ENCODE measurements at regions not wholly inside any gene's neighbourhood (a gene's known extent, or its start where the extent isn't known, plus 50 kb on each side); places are given as distances from the start of the nearest gene placed in this dataset.

GRCh38 chr16:18013863-18014262 lies 322.7 kb downstream of the NPIPA8 start:
- TF ChIP-seq POLR2AphosphoS5 (IDR thresholded peaks at IDR 0.05; ENCODE audit: low read depth, low read length) (no peak), FOXP2 (optimal IDR thresholded peaks at IDR 0.05; ENCODE audit: borderline replicate concordance, extremely low read depth, extremely low read length, insufficient read depth) (no peak), REST (IDR thresholded peaks at IDR 0.05; ENCODE audit: insufficient read depth in 1 of 2, low read depth in 2 of 2, low read length in 2 of 2) (no peak), SIN3A (IDR thresholded peaks at IDR 0.05; ENCODE audit: borderline replicate concordance, insufficient read depth, low read length) (no peak), TAF1 (IDR thresholded peaks at IDR 0.05; ENCODE audit: borderline replicate concordance, insufficient read depth, low read length) (no peak)

GRCh38 chr16:18008356-18008755 lies 328.2 kb downstream of the NPIPA8 start:
- TF ChIP-seq POLR2AphosphoS5 (IDR thresholded peaks at IDR 0.05; ENCODE audit: low read depth, low read length) (no peak), FOXP2 (optimal IDR thresholded peaks at IDR 0.05; ENCODE audit: borderline replicate concordance, extremely low read depth, extremely low read length, insufficient read depth) (no peak), SIN3A (IDR thresholded peaks at IDR 0.05; ENCODE audit: borderline replicate concordance, insufficient read depth, low read length) (no peak), TAF1 (IDR thresholded peaks at IDR 0.05; ENCODE audit: borderline replicate concordance, insufficient read depth, low read length) (no peak), REST (IDR thresholded peaks at IDR 0.05; ENCODE audit: insufficient read depth in 1 of 2, low read depth in 2 of 2, low read length in 2 of 2) (no peak)

- TF ChIP-seq SIN3A (IDR thresholded peaks at IDR 0.05; ENCODE audit: borderline replicate concordance, insufficient read depth, low read length) (no peak), FOXP2 (optimal IDR thresholded peaks at IDR 0.05; ENCODE audit: borderline replicate concordance, extremely low read depth, extremely low read length, insufficient read depth) (no peak), TAF1 (IDR thresholded peaks at IDR 0.05; ENCODE audit: borderline replicate concordance, insufficient read depth, low read length) (no peak), REST (IDR thresholded peaks at IDR 0.05; ENCODE audit: insufficient read depth in 1 of 2, low read depth in 2 of 2, low read length in 2 of 2) (no peak), POLR2AphosphoS5 (IDR thresholded peaks at IDR 0.05; ENCODE audit: low read depth, low read length) (no peak)
Measured at GRCh38 chr16:18003033-18003432, 333.5 kb downstream of the NPIPA8 start.

GRCh38 chr16:17998996-17999395 lies 337.5 kb downstream of the NPIPA8 start:
- TF ChIP-seq FOXP2 (optimal IDR thresholded peaks at IDR 0.05; ENCODE audit: borderline replicate concordance, extremely low read depth, extremely low read length, insufficient read depth), result no peak
- TF ChIP-seq POLR2AphosphoS5 (IDR thresholded peaks at IDR 0.05; ENCODE audit: low read depth, low read length), result no peak
- TF ChIP-seq SIN3A (IDR thresholded peaks at IDR 0.05; ENCODE audit: borderline replicate concordance, insufficient read depth, low read length), result no peak
- no peak for TF ChIP-seq TAF1 (IDR thresholded peaks at IDR 0.05; ENCODE audit: borderline replicate concordance, insufficient read depth, low read length)
- TF ChIP-seq REST (IDR thresholded peaks at IDR 0.05; ENCODE audit: insufficient read depth in 1 of 2, low read depth in 2 of 2, low read length in 2 of 2), result no peak

- no peak for TF ChIP-seq FOXP2 (optimal IDR thresholded peaks at IDR 0.05; ENCODE audit: borderline replicate concordance, extremely low read depth, extremely low read length, insufficient read depth)
- no peak for TF ChIP-seq POLR2AphosphoS5 (IDR thresholded peaks at IDR 0.05; ENCODE audit: low read depth, low read length)
- TF ChIP-seq SIN3A (IDR thresholded peaks at IDR 0.05; ENCODE audit: borderline replicate concordance, insufficient read depth, low read length), result no peak
Measured at GRCh38 chr16:17998550-17998949, 338.0 kb downstream of the NPIPA8 start.
